Parathyroid adenoma (tissue), 2 donors: ENCODE measurements at regions not wholly inside any gene's neighbourhood (a gene's known extent, or its start where the extent isn't known, plus 50 kb on each side); places are given as distances from the start of the nearest gene placed in this dataset.
A peak's percentile ranks its signal among the peaks of the same experiment; 100 is the strongest.

Source experiments
- H2AFZ ChIP-seq: fragments of 300-600 bp; sonication (generic); one replicate; pipeline ENCODE4 v1.7.0; 2017; ENCODE audit warnings: antibody characterized with exemption, mild to moderate bottlenecking
- H3K27ac ChIP-seq: fragments of 300-600 bp; sonication (generic); one replicate; pipeline ENCODE4 v1.7.0; 2017
- H3K27me3 ChIP-seq: fragments of 300-600 bp; sonication (generic); one replicate; pipeline ENCODE4 v1.7.0; 2017; ENCODE audit warnings: low read length; ENCODE audit not compliant: control insufficient read depth, insufficient read depth
- H3K36me3 ChIP-seq: fragments of 300-600 bp; sonication (generic); one replicate; pipeline ENCODE4 v1.7.0; 2017; ENCODE audit warnings: low read length; ENCODE audit not compliant: control insufficient read depth, insufficient read depth
- H3K4me1 ChIP-seq: fragments of 300-600 bp; sonication (generic); one replicate; pipeline ENCODE4 v1.7.0; 2017; ENCODE audit warnings: control low read depth
- H3K4me2 ChIP-seq: fragments of 300-600 bp; sonication (generic); one replicate; pipeline ENCODE4 v1.7.0; 2017; ENCODE audit warnings: low read length
- H3K4me3 ChIP-seq: fragments of 300-600 bp; sonication (generic); one replicate; pipeline ENCODE4 v1.7.0; 2017; ENCODE audit warnings: low read depth, low read length
- H3K79me2 ChIP-seq: fragments of 300-600 bp; sonication (generic); one replicate; pipeline ENCODE4 v1.7.0; 2017; ENCODE audit warnings: control low read depth
- H3K9ac ChIP-seq: fragments of 300-600 bp; sonication (generic); one replicate; pipeline ENCODE4 v1.7.0; 2017; ENCODE audit warnings: mild to moderate bottlenecking
- H3K9me3 ChIP-seq: fragments of 300-600 bp; sonication (generic); one replicate; pipeline ENCODE4 v1.7.0; 2017; ENCODE audit warnings: low read length; ENCODE audit not compliant: control insufficient read depth
- CTCF ChIP-seq: fragments of 300-600 bp; sonication (generic); IDR thresholded peaks from one replicate; pipeline ENCODE4 v1.7.0; 2017; ENCODE audit warnings: antibody characterized with exemption, mild to moderate bottlenecking
- donor health status: primary hyperparathyroidism.

DNA sequence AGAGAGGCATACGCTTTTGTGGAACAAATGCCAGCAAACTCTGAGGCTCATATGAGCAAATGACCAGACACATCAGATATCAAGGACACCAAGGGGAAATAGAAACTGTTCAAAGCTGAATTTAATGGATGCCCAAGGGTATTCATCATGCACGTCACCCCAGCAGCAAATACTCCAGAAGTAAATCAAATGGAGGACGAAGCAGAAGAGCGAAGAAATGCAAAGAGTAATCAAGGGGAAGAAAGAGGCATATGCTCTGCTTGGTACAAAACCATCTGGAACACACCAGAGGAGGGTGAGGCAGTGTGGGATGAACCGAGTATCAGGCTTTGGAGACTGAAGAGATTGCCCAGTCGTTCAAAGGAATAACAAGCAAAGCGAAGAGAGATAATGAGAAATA is 232.6 kb upstream of the EGLN3 start:
- no peaks in the 10 kb centered on the region for H3K79me2 ChIP-seq
- H3K27ac ChIP-seq, result peak overlapping the region; percentile 10
- no peak for TF ChIP-seq CTCF
- H3K27me3 ChIP-seq, result no peaks in the 10 kb centered on the region
- H3K9ac ChIP-seq, result no peak overlapping the region
- H3K4me2 ChIP-seq, result no peak overlapping the region
- H3K36me3 ChIP-seq, result no peaks in the 10 kb centered on the region
- H3K9me3 ChIP-seq, result no peaks in the 10 kb centered on the region
- peak overlapping the region; percentile 10 for H2AFZ ChIP-seq
- H3K4me1 ChIP-seq, result peaks cover 32% of the 10 kb centered on the region
- H3K4me3 ChIP-seq, result no peak overlapping the region

DNA sequence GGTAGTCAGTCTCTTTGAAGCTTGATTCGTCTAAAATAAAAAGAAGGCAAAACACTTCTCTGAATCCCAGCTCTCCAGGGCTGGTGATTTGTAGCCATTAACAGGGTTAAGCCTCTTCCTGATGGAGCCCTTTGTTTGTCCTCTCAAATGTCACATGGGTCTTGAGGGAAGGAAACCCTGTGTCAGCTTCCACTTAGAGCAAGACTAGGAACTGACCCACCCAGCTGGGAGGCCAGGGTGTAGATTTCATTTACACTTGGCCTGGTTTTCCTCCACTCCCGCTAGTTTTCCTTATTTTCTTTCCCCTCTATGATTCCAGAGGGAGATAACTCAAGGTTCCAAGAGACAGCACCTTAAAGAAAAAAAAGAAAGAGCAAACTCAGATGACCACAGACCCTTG is 230.5 kb upstream of the EGLN3 start:
- H3K9ac ChIP-seq, result no peak overlapping the region
- peak overlapping the region; percentile 53 for H2AFZ ChIP-seq
- no peaks in the 10 kb centered on the region for H3K79me2 ChIP-seq
- no peak for TF ChIP-seq CTCF
- H3K27ac ChIP-seq, result peak overlapping the region; percentile 20
- H3K36me3 ChIP-seq, result no peaks in the 10 kb centered on the region
- no peaks in the 10 kb centered on the region for H3K9me3 ChIP-seq
- peaks cover 33% of the 10 kb centered on the region for H3K4me1 ChIP-seq
- H3K4me3 ChIP-seq, result no peak overlapping the region
- no peaks in the 10 kb centered on the region for H3K27me3 ChIP-seq
- H3K4me2 ChIP-seq, result peak overlapping the region; percentile 16

DNA sequence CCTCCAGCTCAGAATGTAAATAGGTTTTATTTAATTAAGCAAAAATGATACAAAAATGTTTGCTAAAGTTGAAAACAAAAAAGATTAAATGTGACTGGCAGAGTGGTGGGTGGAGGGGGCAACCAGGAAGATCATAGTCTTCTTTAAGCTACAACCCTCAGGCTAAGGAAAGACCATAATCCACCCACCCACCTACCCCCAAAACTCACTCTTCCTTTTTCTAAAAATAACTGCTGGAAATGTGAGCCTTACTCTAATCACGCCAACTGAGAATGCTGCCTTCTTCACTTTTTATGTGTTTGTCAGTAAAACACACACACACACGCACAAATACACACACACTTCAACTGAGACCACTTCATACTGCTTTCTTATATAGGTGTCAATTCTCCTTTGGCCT is 230.0 kb upstream of the EGLN3 start:
- H3K4me2 ChIP-seq, result peak overlapping the region; percentile 16
- H2AFZ ChIP-seq, result peak overlapping the region; percentile 53
- H3K9ac ChIP-seq, result no peak overlapping the region
- H3K36me3 ChIP-seq, result no peaks in the 10 kb centered on the region
- H3K79me2 ChIP-seq, result no peaks in the 10 kb centered on the region
- no peak for TF ChIP-seq CTCF
- H3K27me3 ChIP-seq, result no peaks in the 10 kb centered on the region
- no peaks in the 10 kb centered on the region for H3K9me3 ChIP-seq
- H3K27ac ChIP-seq, result peak overlapping the region; percentile 20
- H3K4me1 ChIP-seq, result peaks cover 37% of the 10 kb centered on the region
- H3K4me3 ChIP-seq, result no peak overlapping the region

DNA sequence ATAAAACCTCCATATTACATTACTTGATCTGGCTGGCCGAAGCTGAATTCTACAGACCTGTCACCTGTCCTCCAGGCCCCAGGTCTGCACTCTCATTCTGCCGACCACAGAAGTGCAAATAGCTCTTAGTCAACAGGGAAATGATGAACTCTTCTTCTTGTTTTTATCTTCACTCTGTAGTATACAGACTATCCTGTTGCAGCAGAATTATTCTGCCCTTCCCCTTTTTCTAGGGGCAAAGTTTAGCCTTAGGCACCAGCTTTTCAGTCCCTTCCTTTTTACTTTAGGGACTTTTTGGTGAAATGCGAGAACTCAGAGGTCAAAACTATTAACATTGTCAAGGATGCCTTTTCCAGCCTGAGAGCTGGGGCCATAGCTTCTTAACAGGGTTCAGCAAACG is 229.6 kb upstream of the EGLN3 start:
- Histone ChIP-seq H3K27ac (peak overlapping the region; percentile 58), H2AFZ (peak overlapping the region; percentile 68), H3K9ac (no peak overlapping the region), H3K4me2 (no peak overlapping the region), H3K36me3 (no peaks in the 10 kb centered on the region), H3K9me3 (no peaks in the 10 kb centered on the region), H3K27me3 (no peaks in the 10 kb centered on the region), H3K4me1 (peaks cover 37% of the 10 kb centered on the region), H3K4me3 (no peak overlapping the region), H3K79me2 (no peaks in the 10 kb centered on the region)
- TF ChIP-seq CTCF, result no peak

DNA sequence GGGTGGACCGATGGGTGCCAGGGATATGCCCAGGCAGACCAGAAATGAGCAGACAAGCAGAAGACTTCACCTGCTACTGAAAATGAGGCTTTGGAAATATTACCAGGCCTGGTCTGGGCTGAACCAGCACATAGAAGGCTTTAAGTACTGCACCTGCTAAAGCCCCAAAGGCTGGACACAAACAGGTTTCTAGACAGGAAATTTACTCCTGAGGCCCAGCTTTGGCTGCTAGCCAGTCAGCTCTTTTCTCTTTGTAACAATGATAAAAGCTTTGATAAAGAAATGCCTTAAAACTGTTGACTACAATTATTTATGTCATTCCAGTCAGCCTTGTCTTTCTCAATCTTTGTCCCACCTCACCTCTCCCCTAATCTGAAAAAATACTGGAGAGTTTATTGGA is 228.9 kb upstream of the EGLN3 start:
- no peak for TF ChIP-seq CTCF
- Histone ChIP-seq H2AFZ (peak overlapping the region; percentile 68), H3K27me3 (no peaks in the 10 kb centered on the region), H3K36me3 (no peaks in the 10 kb centered on the region), H3K9ac (no peak overlapping the region), H3K27ac (peak overlapping the region; percentile 58), H3K9me3 (no peaks in the 10 kb centered on the region), H3K4me1 (peaks cover 37% of the 10 kb centered on the region), H3K79me2 (no peaks in the 10 kb centered on the region), H3K4me2 (peak overlapping the region; percentile 28), H3K4me3 (no peak overlapping the region)
